ENCODE measurements at regions not wholly inside any gene's neighbourhood (a gene's known extent, or its start where the extent isn't known, plus 50 kb on each side); places are given as distances from the start of the nearest gene placed in this dataset.
"Not testable (repeated sequence)": the region's sequence is repeated elsewhere in the genome, so short reads cannot be mapped to it uniquely, and the experiment has no call there.

GRCh38 chr2:242111954-242112353 lies 242.4 kb downstream of the RTP5 start:
- not testable (repeated sequence) for H3K36me3 ChIP-seq (ENCODE audit: control insufficient read depth, insufficient read depth, low read length); H4K20me1 ChIP-seq (ENCODE audit: control insufficient read depth, extremely low read depth, insufficient read depth, low read length); H3K9me3 ChIP-seq (ENCODE audit: control insufficient read depth, insufficient read depth, low read depth, low read length); DNase-seq (ENCODE audit: low read depth in 2 of 2); H3K27ac ChIP-seq (ENCODE audit: insufficient read depth, low read length); H3K9ac ChIP-seq (ENCODE audit: insufficient read depth, low read length); H3K27me3 ChIP-seq (ENCODE audit: control insufficient read depth, insufficient read depth, low read length); H3K4me2 ChIP-seq (ENCODE audit: extremely low read depth, insufficient read depth, low read length); H3K79me2 ChIP-seq (ENCODE audit: control insufficient read depth, insufficient read depth, low read length); H3K4me3 ChIP-seq (replicated peaks in 1 of 4; ENCODE audit: control extremely low read depth in 1 of 4, insufficient read depth in 1 of 4, low read depth in 3 of 4, low read length in 4 of 4); H3K4me1 ChIP-seq (ENCODE audit: control insufficient read depth, extremely low read depth, insufficient read depth, low read length); H2AFZ ChIP-seq (ENCODE audit: low read length)

- H3K27me3 ChIP-seq (ENCODE audit: control insufficient read depth, insufficient read depth, low read length); H3K4me3 ChIP-seq (replicated peaks in 1 of 4; ENCODE audit: control extremely low read depth in 1 of 4, insufficient read depth in 1 of 4, low read depth in 3 of 4, low read length in 4 of 4); H3K36me3 ChIP-seq (ENCODE audit: control insufficient read depth, insufficient read depth, low read length); H3K9ac ChIP-seq (ENCODE audit: insufficient read depth, low read length); H4K20me1 ChIP-seq (ENCODE audit: control insufficient read depth, extremely low read depth, insufficient read depth, low read length); H2AFZ ChIP-seq (ENCODE audit: low read length); H3K9me3 ChIP-seq (ENCODE audit: control insufficient read depth, insufficient read depth, low read depth, low read length); H3K4me2 ChIP-seq (ENCODE audit: extremely low read depth, insufficient read depth, low read length); DNase-seq (ENCODE audit: low read depth in 2 of 2); H3K79me2 ChIP-seq (ENCODE audit: control insufficient read depth, insufficient read depth, low read length); H3K27ac ChIP-seq (ENCODE audit: insufficient read depth, low read length); H3K4me1 ChIP-seq (ENCODE audit: control insufficient read depth, extremely low read depth, insufficient read depth, low read length): not testable (repeated sequence)
Observed at GRCh38 chr2:242113492-242113891, 244.0 kb downstream of the RTP5 start.

GRCh38 chr2:242116676-242117075 lies 247.1 kb downstream of the RTP5 start:
- H3K36me3 ChIP-seq (ENCODE audit: control insufficient read depth, insufficient read depth, low read length); DNase-seq (ENCODE audit: low read depth in 2 of 2); H3K4me3 ChIP-seq (replicated peaks in 1 of 4; ENCODE audit: control extremely low read depth in 1 of 4, insufficient read depth in 1 of 4, low read depth in 3 of 4, low read length in 4 of 4); H2AFZ ChIP-seq (ENCODE audit: low read length); H3K27ac ChIP-seq (ENCODE audit: insufficient read depth, low read length); H3K27me3 ChIP-seq (ENCODE audit: control insufficient read depth, insufficient read depth, low read length); H3K4me2 ChIP-seq (ENCODE audit: extremely low read depth, insufficient read depth, low read length); H3K79me2 ChIP-seq (ENCODE audit: control insufficient read depth, insufficient read depth, low read length); H3K9me3 ChIP-seq (ENCODE audit: control insufficient read depth, insufficient read depth, low read depth, low read length); H3K9ac ChIP-seq (ENCODE audit: insufficient read depth, low read length); H3K4me1 ChIP-seq (ENCODE audit: control insufficient read depth, extremely low read depth, insufficient read depth, low read length); H4K20me1 ChIP-seq (ENCODE audit: control insufficient read depth, extremely low read depth, insufficient read depth, low read length): not testable (repeated sequence)

- not testable (repeated sequence) for H3K79me2 ChIP-seq (ENCODE audit: control insufficient read depth, insufficient read depth, low read length); H3K4me2 ChIP-seq (ENCODE audit: extremely low read depth, insufficient read depth, low read length); DNase-seq (ENCODE audit: low read depth in 2 of 2); H4K20me1 ChIP-seq (ENCODE audit: control insufficient read depth, extremely low read depth, insufficient read depth, low read length); H3K27me3 ChIP-seq (ENCODE audit: control insufficient read depth, insufficient read depth, low read length); H3K4me3 ChIP-seq (replicated peaks in 1 of 4; ENCODE audit: control extremely low read depth in 1 of 4, insufficient read depth in 1 of 4, low read depth in 3 of 4, low read length in 4 of 4); H2AFZ ChIP-seq (ENCODE audit: low read length); H3K9ac ChIP-seq (ENCODE audit: insufficient read depth, low read length); H3K9me3 ChIP-seq (ENCODE audit: control insufficient read depth, insufficient read depth, low read depth, low read length); H3K36me3 ChIP-seq (ENCODE audit: control insufficient read depth, insufficient read depth, low read length); H3K27ac ChIP-seq (ENCODE audit: insufficient read depth, low read length); H3K4me1 ChIP-seq (ENCODE audit: control insufficient read depth, extremely low read depth, insufficient read depth, low read length)
Observed at GRCh38 chr2:242117305-242117704, 247.8 kb downstream of the RTP5 start.

- not testable (repeated sequence) for H3K4me2 ChIP-seq (ENCODE audit: extremely low read depth, insufficient read depth, low read length); H2AFZ ChIP-seq (ENCODE audit: low read length); DNase-seq (ENCODE audit: low read depth in 2 of 2); H3K27ac ChIP-seq (ENCODE audit: insufficient read depth, low read length); H3K9ac ChIP-seq (ENCODE audit: insufficient read depth, low read length); H3K79me2 ChIP-seq (ENCODE audit: control insufficient read depth, insufficient read depth, low read length); H3K4me1 ChIP-seq (ENCODE audit: control insufficient read depth, extremely low read depth, insufficient read depth, low read length); H3K9me3 ChIP-seq (ENCODE audit: control insufficient read depth, insufficient read depth, low read depth, low read length); H3K36me3 ChIP-seq (ENCODE audit: control insufficient read depth, insufficient read depth, low read length); H3K4me3 ChIP-seq (replicated peaks in 1 of 4; ENCODE audit: control extremely low read depth in 1 of 4, insufficient read depth in 1 of 4, low read depth in 3 of 4, low read length in 4 of 4); H4K20me1 ChIP-seq (ENCODE audit: control insufficient read depth, extremely low read depth, insufficient read depth, low read length); H3K27me3 ChIP-seq (ENCODE audit: control insufficient read depth, insufficient read depth, low read length)
Observed at GRCh38 chr2:242119682-242120081, 250.2 kb downstream of the RTP5 start.

GRCh38 chr2:242130682-242131081 lies 261.2 kb downstream of the RTP5 start:
- not testable (repeated sequence) for DNase-seq (ENCODE audit: low read depth in 2 of 2); H3K27me3 ChIP-seq (ENCODE audit: control insufficient read depth, insufficient read depth, low read length); H3K9ac ChIP-seq (ENCODE audit: insufficient read depth, low read length); H4K20me1 ChIP-seq (ENCODE audit: control insufficient read depth, extremely low read depth, insufficient read depth, low read length); H3K9me3 ChIP-seq (ENCODE audit: control insufficient read depth, insufficient read depth, low read depth, low read length); H3K36me3 ChIP-seq (ENCODE audit: control insufficient read depth, insufficient read depth, low read length); H3K79me2 ChIP-seq (ENCODE audit: control insufficient read depth, insufficient read depth, low read length); H3K27ac ChIP-seq (ENCODE audit: insufficient read depth, low read length); H3K4me1 ChIP-seq (ENCODE audit: control insufficient read depth, extremely low read depth, insufficient read depth, low read length); H3K4me3 ChIP-seq (replicated peaks in 1 of 4; ENCODE audit: control extremely low read depth in 1 of 4, insufficient read depth in 1 of 4, low read depth in 3 of 4, low read length in 4 of 4); H2AFZ ChIP-seq (ENCODE audit: low read length); H3K4me2 ChIP-seq (ENCODE audit: extremely low read depth, insufficient read depth, low read length)

- not testable (repeated sequence) for H3K79me2 ChIP-seq (ENCODE audit: control insufficient read depth, insufficient read depth, low read length); H3K27me3 ChIP-seq (ENCODE audit: control insufficient read depth, insufficient read depth, low read length); H3K36me3 ChIP-seq (ENCODE audit: control insufficient read depth, insufficient read depth, low read length); H3K9me3 ChIP-seq (ENCODE audit: control insufficient read depth, insufficient read depth, low read depth, low read length); H2AFZ ChIP-seq (ENCODE audit: low read length); H3K4me2 ChIP-seq (ENCODE audit: extremely low read depth, insufficient read depth, low read length); H3K4me1 ChIP-seq (ENCODE audit: control insufficient read depth, extremely low read depth, insufficient read depth, low read length); H3K27ac ChIP-seq (ENCODE audit: insufficient read depth, low read length); H3K9ac ChIP-seq (ENCODE audit: insufficient read depth, low read length); H4K20me1 ChIP-seq (ENCODE audit: control insufficient read depth, extremely low read depth, insufficient read depth, low read length); DNase-seq (ENCODE audit: low read depth in 2 of 2); H3K4me3 ChIP-seq (replicated peaks in 1 of 4; ENCODE audit: control extremely low read depth in 1 of 4, insufficient read depth in 1 of 4, low read depth in 3 of 4, low read length in 4 of 4)
Observed at GRCh38 chr2:242159921-242160320, 290.4 kb downstream of the RTP5 start.

Measured in fibroblast of lung (primary cell).